WERI-Rb-1 (cell line): ENCODE measurements at regions not wholly inside any gene's neighbourhood (a gene's known extent, or its start where the extent isn't known, plus 50 kb on each side); places are given as distances from the start of the nearest gene placed in this dataset.

Experiments
- DNase-seq: peaks from one replicate; pipeline ENCODE4 v3.0.0-alpha.2; 2020
- H3K27ac ChIP-seq: fragments of 250-450 bp; sonication (Bioruptor Pico); 2 replicates; pipeline ENCODE4 v1.5.1; 2020; ENCODE audit warnings: mild to moderate bottlenecking, moderate library complexity
- H3K27me3 ChIP-seq: fragments of 250-450 bp; sonication (Bioruptor Pico); 2 replicates; pipeline ENCODE4 v1.5.1; 2021; ENCODE audit warnings: mild to moderate bottlenecking, low read depth, moderate library complexity; ENCODE audit not compliant: insufficient read depth, severe bottlenecking
- H3K36me3 ChIP-seq: fragments of 250-450 bp; sonication (Bioruptor Pico); 2 replicates; pipeline ENCODE4 v1.5.1; 2020; ENCODE audit warnings: mild to moderate bottlenecking, moderate library complexity
- H3K4me3 ChIP-seq: 2 replicates; pipeline ENCODE4 v1.5.1; 2011; ENCODE audit warnings: low read depth, mild to moderate bottlenecking, control low read depth, low read length
- H3K9me3 ChIP-seq: fragments of 250-450 bp; sonication (Bioruptor Pico); 2 replicates; pipeline ENCODE4 v1.5.1; 2021; ENCODE audit warnings: mild to moderate bottlenecking, moderate library complexity; ENCODE audit not compliant: severe bottlenecking
- CTCF ChIP-seq: IDR thresholded peaks from 2 replicates; pipeline ENCODE4 v1.5.1; 2011; ENCODE audit warnings: low read depth, mild to moderate bottlenecking, control low read depth, inconsistent platforms, low read length

- DNase-seq: no peak
- no peak overlapping the region for H3K27ac ChIP-seq
- H3K27me3 ChIP-seq: peaks cover 13% of the 10 kb centered on the region
- H3K4me3 ChIP-seq: no peak overlapping the region
- peaks cover 13% of the 10 kb centered on the region for H3K9me3 ChIP-seq
- TF ChIP-seq CTCF: no peak
- no peaks in the 10 kb centered on the region for H3K36me3 ChIP-seq
Observed at GRCh38 chr2:21217442-21217841, 93.7 kb downstream of the TDRD15 start.

- no peak overlapping the region for H3K4me3 ChIP-seq
- DNase-seq: no peak
- H3K36me3 ChIP-seq: no peaks in the 10 kb centered on the region
- no peak overlapping the region for H3K27ac ChIP-seq
- peaks cover 8% of the 10 kb centered on the region for H3K27me3 ChIP-seq
- H3K9me3 ChIP-seq: no peaks in the 10 kb centered on the region
- no peak for TF ChIP-seq CTCF
Observed at GRCh38 chr2:21220930-21221329, 97.2 kb downstream of the TDRD15 start.

- Histone ChIP-seq H3K27me3 (peaks cover 2% of the 10 kb centered on the region), H3K36me3 (no peaks in the 10 kb centered on the region), H3K9me3 (no peaks in the 10 kb centered on the region), H3K4me3 (no peak overlapping the region), H3K27ac (no peak overlapping the region)
- DNase-seq: no peak
- no peak for TF ChIP-seq CTCF
Observed at GRCh38 chr2:21223618-21224017, 99.8 kb downstream of the TDRD15 start.

- H3K27ac ChIP-seq: no peak overlapping the region
- DNase-seq: no peak
- no peaks in the 10 kb centered on the region for H3K9me3 ChIP-seq
- H3K4me3 ChIP-seq: no peak overlapping the region
- TF ChIP-seq CTCF: no peak
- no peaks in the 10 kb centered on the region for H3K36me3 ChIP-seq
- no peaks in the 10 kb centered on the region for H3K27me3 ChIP-seq
Observed at GRCh38 chr2:21228041-21228895, 104.5 kb downstream of the TDRD15 start.

GRCh38 chr2:21229302-21229701, 105.5 kb downstream of the TDRD15 start:
- no peak overlapping the region for H3K4me3 ChIP-seq
- H3K36me3 ChIP-seq: no peaks in the 10 kb centered on the region
- no peaks in the 10 kb centered on the region for H3K9me3 ChIP-seq
- no peak for DNase-seq
- no peak for TF ChIP-seq CTCF
- H3K27me3 ChIP-seq: no peaks in the 10 kb centered on the region
- no peak overlapping the region for H3K27ac ChIP-seq

- Histone ChIP-seq H3K36me3 (no peaks in the 10 kb centered on the region), H3K27ac (no peak overlapping the region), H3K4me3 (no peak overlapping the region), H3K9me3 (no peaks in the 10 kb centered on the region), H3K27me3 (no peaks in the 10 kb centered on the region)
- no peak for TF ChIP-seq CTCF
- no peak for DNase-seq
Observed at GRCh38 chr2:21230140-21230539, 106.4 kb downstream of the TDRD15 start.
